ENCODE measurements at regions not wholly inside any gene's neighbourhood (a gene's known extent, or its start where the extent isn't known, plus 50 kb on each side); places are given as distances from the start of the nearest gene placed in this dataset.

- TF ChIP-seq ZNF462 (CRISPR knock-in tag; IDR thresholded peaks at IDR 0.05): no peak
- TF ChIP-seq NANOG (IDR thresholded peaks at IDR 0.05; ENCODE audit: borderline replicate concordance): no peak
- TF ChIP-seq ETS1 (IDR thresholded peaks at IDR 0.05): no peak
- no peak for TF ChIP-seq EZH2 (IDR thresholded peaks at IDR 0.05; ENCODE audit: low read depth, unreplicated experiment)
- no peak for TF ChIP-seq ZNF331 (CRISPR knock-in tag; IDR thresholded peaks at IDR 0.05; ENCODE audit: low read depth)
Observed at GRCh38 chrY:8452963-8453362, 884.3 kb upstream of the TSPY4 start (continued).

- H3K36me3 ChIP-seq (ENCODE audit: insufficient read depth): no peaks in the 10 kb centered on the region
- H3K4me1 ChIP-seq (ENCODE audit: insufficient read depth): no peaks in the 10 kb centered on the region
- ATAC-seq (no peak), DNase-seq (ENCODE audit: low spot score) (no peak)
- no peak overlapping the region for H3K4me2 ChIP-seq
- Mint-ChIP-seq H3K36me3 (ENCODE audit: low read depth) (no peaks in the 10 kb centered on the region; the same call in 2 of the 3 replicates), H3K9me3 (peaks cover 81% of the 10 kb centered on the region), H3K4me1 (no peaks in the 10 kb centered on the region), H3K27ac (no peak overlapping the region), H3K4me3 (no peak overlapping the region), H3K27me3 (ENCODE audit: insufficient read depth, low read depth, poor library complexity) (no peaks in the 10 kb centered on the region)
- H4K20me1 ChIP-seq (replicated peaks; ENCODE audit: insufficient read depth): no peaks in the 10 kb centered on the region
- no peaks in the 10 kb centered on the region for H3F3A ChIP-seq (replicated peaks; ENCODE audit: low read depth)
- no peak overlapping the region for H3K4me3 ChIP-seq
- no peak overlapping the region for H2AFZ ChIP-seq
- H3K79me2 ChIP-seq (replicated peaks; ENCODE audit: insufficient read depth): no peaks in the 10 kb centered on the region
- no peak overlapping the region for H3K27ac ChIP-seq (ENCODE audit: low read depth)
- no peaks in the 10 kb centered on the region for H3K9me2 ChIP-seq (ENCODE audit: insufficient read depth)
- no peaks in the 10 kb centered on the region for H3K27me3 ChIP-seq (ENCODE audit: insufficient read depth)
- TF ChIP-seq JUNB (IDR thresholded peaks at IDR 0.05; ENCODE audit: unreplicated experiment): no peak
- no peak for TF ChIP-seq CTCF (conservative IDR thresholded peaks at IDR 0.05; ENCODE audit: low read depth in 2 of 2)
- TF ChIP-seq ZNF114 (CRISPR knock-in tag; IDR thresholded peaks at IDR 0.05): no peak
- no peak for TF ChIP-seq ETS1 (IDR thresholded peaks at IDR 0.05)
- TF ChIP-seq EZH2 (IDR thresholded peaks at IDR 0.05; ENCODE audit: low read depth, unreplicated experiment): no peak
- no peak for TF ChIP-seq POLR2AphosphoS5 (IDR thresholded peaks at IDR 0.05; ENCODE audit: low read depth)
Observed at GRCh38 chrY:8466813-8467212, 870.5 kb upstream of the TSPY4 start.
